ENCODE measurements at regions not wholly inside any gene's neighbourhood (a gene's known extent, or its start where the extent isn't known, plus 50 kb on each side); places are given as distances from the start of the nearest gene placed in this dataset.
"Not testable (repeated sequence)": the region's sequence is repeated elsewhere in the genome, so short reads cannot be mapped to it uniquely, and the experiment has no call there.

GRCh38 chr1:101370488-101370887, 133.7 kb downstream of the S1PR1 start:
- no peak for DNase-seq

- DNase-seq, result no peak
These were observed 134.4 kb downstream of the S1PR1 start for GRCh38 chr1:101371259-101371658.

GRCh38 chr1:101373570-101373969, 136.8 kb downstream of the S1PR1 start:
- no peak for DNase-seq

GRCh38 chr1:101375448-101375847, 138.6 kb downstream of the S1PR1 start:
- DNase-seq, result not testable (repeated sequence)

- DNase-seq, result no peak
These were observed 139.6 kb downstream of the S1PR1 start for GRCh38 chr1:101376121-101377083.

- no peak for DNase-seq
These were observed 140.4 kb downstream of the S1PR1 start for GRCh38 chr1:101377084-101377835.

GRCh38 chr1:101379037-101379436, 142.2 kb downstream of the S1PR1 start:
- DNase-seq, result no peak

GRCh38 chr1:101379950-101380349, 143.1 kb downstream of the S1PR1 start:
- DNase-seq, result no peak

- DNase-seq, result no peak
These were observed 145.3 kb downstream of the S1PR1 start for GRCh38 chr1:101382135-101382534.

GRCh38 chr1:101388904-101389546, 152.2 kb downstream of the S1PR1 start:
- no peak for DNase-seq

- no peak for DNase-seq
These were observed 152.7 kb downstream of the S1PR1 start for GRCh38 chr1:101389547-101389929.

GRCh38 chr1:101392552-101392951, 155.7 kb downstream of the S1PR1 start:
- DNase-seq, result no peak

GRCh38 chr1:101394041-101394440, 157.2 kb downstream of the S1PR1 start:
- no peak for DNase-seq

GRCh38 chr1:101399222-101399621, 162.4 kb downstream of the S1PR1 start:
- DNase-seq, result no peak

- DNase-seq, result no peak
These were observed 169.5 kb downstream of the S1PR1 start for GRCh38 chr1:101406271-101406670.

GRCh38 chr1:101406681-101407080, 169.9 kb downstream of the S1PR1 start:
- DNase-seq, result no peak

GRCh38 chr1:101407505-101408211, 170.8 kb downstream of the S1PR1 start:
- DNase-seq, result no peak

GRCh38 chr1:101408212-101409042, 171.6 kb downstream of the S1PR1 start:
- DNase-seq, result no peak

- DNase-seq, result no peak
These were observed 172.3 kb downstream of the S1PR1 start for GRCh38 chr1:101409102-101409501.

GRCh38 chr1:101410048-101410878, 173.4 kb downstream of the S1PR1 start:
- no peak for DNase-seq
